H1 (cell line): ENCODE measurements at regions not wholly inside any gene's neighbourhood (a gene's known extent, or its start where the extent isn't known, plus 50 kb on each side); places are given as distances from the start of the nearest gene placed in this dataset.

Source experiments
- CTCF ChIA-PET: fragments of 300-600 bp; sonication (Branson Sonifier 250); formaldehyde crosslinking; loops from one replicate; lab custom pipeline; 2021; ENCODE audit not compliant: partially characterized antibody; lab: Charles Lee
- POLR2A ChIA-PET: fragments of 300-600 bp; sonication (Branson Sonifier 250); formaldehyde crosslinking; loops from one replicate; lab custom pipeline; 2021; ENCODE audit warnings: inconsistent platforms; ENCODE audit not compliant: partially characterized antibody; lab: Charles Lee
- DNase-seq, 2 experiments: peaks; one replicate each; pipeline versions ENCODE4 v3.0.0 to v3.0.0-alpha.2; 2010 to 2022; ENCODE audit warnings: low spot score in 2 of 2, low read depth in 1 of 2, mixed read lengths in 1 of 2
- FAIRE-seq: peaks from 2 replicates; lab custom pipeline; 2011; peaks lifted over from hg19 to GRCh38; lab: Jason Lieb, UNC
- H2AFZ ChIP-seq: 2 replicates; pipeline ENCODE4 v1.8.1; 2012; ENCODE audit warnings: low read length, inconsistent platforms
- H2AK5ac ChIP-seq: 2 replicates; pipeline ENCODE4 v1.6.1; 2013; ENCODE audit warnings: low read depth, low read length
- H2BK120ac ChIP-seq: replicated peaks from 2 replicates; pipeline ENCODE3; 2013; ENCODE audit warnings: low read depth, low read length, inconsistent platforms
- H2BK12ac ChIP-seq: 2 replicates; pipeline ENCODE4 v1.6.1; 2013; ENCODE audit warnings: low read depth, low read length
- H2BK15ac ChIP-seq: 2 replicates; pipeline ENCODE4 v1.6.1; 2013; ENCODE audit warnings: low read length
- H2BK20ac ChIP-seq: 2 replicates; pipeline ENCODE4 v1.6.1; 2013; ENCODE audit warnings: low read length
- H2BK5ac ChIP-seq: 2 replicates; pipeline ENCODE4 v1.6.1; 2013; ENCODE audit warnings: low read depth, low read length
- H3K14ac ChIP-seq: 2 replicates; pipeline ENCODE4 v1.6.1; 2013; ENCODE audit warnings: inconsistent platforms; ENCODE audit not compliant: insufficient read length
- H3K18ac ChIP-seq: 2 replicates; pipeline ENCODE4 v1.6.1; 2013; ENCODE audit warnings: low read length; ENCODE audit errors: extremely low read depth
- H3K23ac ChIP-seq: 2 replicates; pipeline ENCODE4 v1.6.1; 2013; ENCODE audit warnings: inconsistent platforms; ENCODE audit not compliant: insufficient read length
- H3K23me2 ChIP-seq: 2 replicates; pipeline ENCODE4 v1.6.1; 2013; ENCODE audit warnings: low read depth, low read length
- H3K27ac ChIP-seq: 2 replicates; pipeline ENCODE4 v1.6.1; 2011; ENCODE audit warnings: low read depth, low read length, inconsistent platforms
- H3K27me3 ChIP-seq, 4 experiments: replicated peaks in 1 of 4; 1 replicate in 1 of 4; 2 replicates in 3 of 4; pipeline versions ENCODE4 v1.6.1 to v1.8.1; 2011 to 2013; ENCODE audit warnings: low read length in 3 of 4, mild to moderate bottlenecking in 3 of 4, inconsistent platforms in 2 of 4, mixed read lengths in 2 of 4, moderate library complexity in 1 of 4; ENCODE audit not compliant: control insufficient read depth in 3 of 4, insufficient read depth in 3 of 4; ENCODE audit errors: extremely low read depth in 1 of 4
- H3K36me3 ChIP-seq, 4 experiments: 2 replicates each; pipeline versions ENCODE4 v1.6.1 to v1.8.1; 2011 to 2013; ENCODE audit warnings: mild to moderate bottlenecking in 4 of 4, low read length in 3 of 4, moderate library complexity in 2 of 4, control low read depth in 1 of 4, inconsistent platforms in 1 of 4; ENCODE audit not compliant: insufficient read depth in 4 of 4, control insufficient read depth in 2 of 4
- H3K4ac ChIP-seq: replicated peaks from 2 replicates; pipeline ENCODE3; 2013; ENCODE audit warnings: low read length, low read depth, mixed read lengths, inconsistent platforms; ENCODE audit not compliant: insufficient read length
- H3K4me1 ChIP-seq, 4 experiments: replicated peaks in 1 of 4; 1 replicate in 1 of 4; 2 replicates in 3 of 4; pipeline versions ENCODE4 v1.6.1 to v1.8.1; 2011 to 2013; ENCODE audit warnings: low read length in 3 of 4, inconsistent platforms in 2 of 4, mixed read lengths in 1 of 4; ENCODE audit not compliant: insufficient read depth in 4 of 4, control insufficient read depth in 3 of 4
- H3K4me2 ChIP-seq, 2 experiments: 2 replicates each; pipeline versions ENCODE4 v1.6.1 to v1.8.1; 2011 to 2013; ENCODE audit warnings: low read depth in 2 of 2, low read length in 2 of 2, control low read depth in 1 of 2, inconsistent platforms in 1 of 2, mild to moderate bottlenecking in 1 of 2; ENCODE audit not compliant: insufficient read depth in 1 of 2
- H3K4me3 ChIP-seq, 4 experiments: fragments of 200-600, 300-600 bp in 1 of 4; sonication (generic), shearing (Covaris generic), sonication (Bioruptor Twin) in 1 of 4; 2 replicates each; pipeline versions ENCODE4 v1.5.1 to v1.8.1; 2011 to 2016; ENCODE audit warnings: low read length in 4 of 4, low read depth in 3 of 4, control low read depth in 2 of 4, inconsistent platforms in 2 of 4, mild to moderate bottlenecking in 2 of 4, mixed read lengths in 1 of 4, moderate library complexity in 1 of 4; ENCODE audit not compliant: insufficient read depth in 2 of 4; ENCODE audit errors: extremely low read depth in 1 of 4
- H3K56ac ChIP-seq: replicated peaks from 2 replicates; pipeline ENCODE3; 2013; ENCODE audit warnings: low read depth, mild to moderate bottlenecking, mixed read lengths, low read length, inconsistent platforms; ENCODE audit not compliant: insufficient read length
- H3K79me1 ChIP-seq: 2 replicates; pipeline ENCODE4 v1.6.1; 2013; ENCODE audit warnings: low read depth, low read length, control low read depth
- H3K79me2 ChIP-seq, 2 experiments: 2 replicates each; pipeline versions ENCODE4 v1.6.1 to v1.8.1; 2012 to 2013; ENCODE audit warnings: low read length in 2 of 2, mild to moderate bottlenecking in 2 of 2, inconsistent platforms in 1 of 2; ENCODE audit not compliant: insufficient read depth in 2 of 2, control insufficient read depth in 1 of 2
- H3K9ac ChIP-seq, 4 experiments: replicated peaks in 1 of 4; 1 replicate in 1 of 4; 2 replicates in 3 of 4; pipeline versions ENCODE4 v1.6.1 to v1.8.1; 2011 to 2013; ENCODE audit warnings: low read depth in 3 of 4, low read length in 3 of 4, control low read depth in 2 of 4, mild to moderate bottlenecking in 2 of 4, moderate library complexity in 2 of 4, inconsistent platforms in 1 of 4; ENCODE audit errors: extremely low read depth in 1 of 4
- H3K9me3 ChIP-seq, 2 experiments: 2 replicates each; pipeline versions ENCODE4 v1.6.1 to v1.8.1; 2012 to 2013; ENCODE audit warnings: mild to moderate bottlenecking in 2 of 2, moderate library complexity in 2 of 2, control low read depth in 1 of 2, inconsistent platforms in 1 of 2, low read depth in 1 of 2, low read length in 1 of 2, mixed read lengths in 1 of 2; ENCODE audit not compliant: insufficient read depth in 2 of 2
- H4K20me1 ChIP-seq, 2 experiments: replicated peaks in 1 of 2; 2 replicates each; pipeline versions ENCODE3 to v1.8.1; 2011 to 2013; ENCODE audit warnings: inconsistent platforms in 2 of 2, low read length in 2 of 2, mild to moderate bottlenecking in 1 of 2; ENCODE audit not compliant: insufficient read depth in 2 of 2, control insufficient read depth in 1 of 2
- H4K5ac ChIP-seq: 2 replicates; pipeline ENCODE4 v1.6.1; 2013; ENCODE audit warnings: low read length, low read depth, mixed read lengths, inconsistent platforms; ENCODE audit not compliant: insufficient read length
- H4K8ac ChIP-seq: 2 replicates; pipeline ENCODE4 v1.8.0; 2013; ENCODE audit warnings: mild to moderate bottlenecking, moderate library complexity, low read length, inconsistent platforms; ENCODE audit not compliant: insufficient read depth; ENCODE audit errors: extremely low read depth
- H4K91ac ChIP-seq: replicated peaks from 2 replicates; pipeline ENCODE3; 2013; ENCODE audit warnings: low read length, mixed read lengths, inconsistent platforms; ENCODE audit not compliant: insufficient read length
- BACH1 ChIP-seq: IDR thresholded peaks from 2 replicates; pipeline ENCODE4 v1.6.1; 2012; ENCODE audit warnings: low read length, improper control_type of control experiment
- CBX8 ChIP-seq: fragments of 300-800, 300-1000 bp; sonication (generic); IDR thresholded peaks from 2 replicates; pipeline ENCODE4 v1.7.1; 2016; ENCODE audit warnings: low read depth, low read length, borderline replicate concordance
- CHD1 ChIP-seq: IDR thresholded peaks from 2 replicates; pipeline ENCODE4 v1.6.1; 2012; ENCODE audit warnings: low read depth, low read length, improper control_type of control experiment
- CHD2 ChIP-seq: IDR thresholded peaks from 2 replicates; pipeline ENCODE4 v1.6.1; 2012; ENCODE audit warnings: low read length, improper control_type of control experiment
- EGR1 ChIP-seq: IDR thresholded peaks from 2 replicates; pipeline ENCODE4 v1.6.1; 2011; ENCODE audit warnings: low read depth, low read length, borderline replicate concordance
- GABPA ChIP-seq: IDR thresholded peaks from 2 replicates; pipeline ENCODE4 v1.6.1; 2011; ENCODE audit warnings: mild to moderate bottlenecking, low read length, moderate library complexity, borderline replicate concordance; ENCODE audit not compliant: insufficient read depth
- MAFK ChIP-seq: IDR thresholded peaks from 2 replicates; pipeline ENCODE4 v1.6.1; 2012; ENCODE audit warnings: low read depth, mild to moderate bottlenecking, improper control_type of control experiment, low read length
- PHF8 ChIP-seq: fragments of 200-600 bp; sonication (generic); conservative IDR thresholded peaks from 2 replicates; pipeline ENCODE4 v1.7.1; 2012; ENCODE audit warnings: low read depth, mild to moderate bottlenecking, inconsistent platforms, low read length, moderate library complexity
- RNF2 ChIP-seq: fragments of 200-900, 300-1000 bp; sonication (generic); IDR thresholded peaks from 2 replicates; pipeline ENCODE4 v1.7.1; 2016; ENCODE audit warnings: borderline replicate concordance, low read depth, mild to moderate bottlenecking, antibody characterized with exemption, low read length; ENCODE audit not compliant: poor library complexity, severe bottlenecking; ENCODE audit errors: missing control alignments
- RXRA ChIP-seq: IDR thresholded peaks from 2 replicates; pipeline ENCODE4 v1.6.1; 2011; ENCODE audit warnings: low read depth, mild to moderate bottlenecking, low read length, moderate library complexity; ENCODE audit not compliant: insufficient read depth
- SAP30 ChIP-seq: fragments of 300-600 bp; sonication (generic); IDR thresholded peaks from 2 replicates; pipeline ENCODE4 v1.7.1; 2012; ENCODE audit warnings: low read length, moderate library complexity, mild to moderate bottlenecking, inconsistent platforms; ENCODE audit not compliant: insufficient read depth, insufficient replicate concordance
- SIN3A ChIP-seq, 2 experiments: IDR thresholded peaks in 1 of 2; conservative IDR thresholded peaks in 1 of 2; 2 replicates each; pipeline ENCODE4 v1.6.1; 2011 to 2012; ENCODE audit warnings: low read length in 2 of 2, improper control_type of control experiment in 1 of 2, low read depth in 1 of 2, mild to moderate bottlenecking in 1 of 2
- SP1 ChIP-seq: IDR thresholded peaks from 2 replicates; pipeline ENCODE4 v1.6.1; 2011; ENCODE audit warnings: low read depth, low read length
- TBP ChIP-seq: IDR thresholded peaks from 2 replicates; pipeline ENCODE4 v1.6.1; 2011; ENCODE audit warnings: low read depth, low read length, improper control_type of control experiment
- WGBS, 2 experiments: shearing (Covaris generic) in 1 of 2; methylation state at CpG; one replicate each; pipeline versions ENCODE4 v1.1.6 to v1.1.7; 2013 to 2015; ENCODE audit warnings: low lambda C conversion rate in 2 of 2, mixed read lengths in 2 of 2, inconsistent platforms in 1 of 2, low coverage in 1 of 2, missing lambda C conversion rate in 1 of 2; ENCODE audit not compliant: insufficient replicate concordance in 2 of 2, insufficient coverage in 1 of 2, insufficient read length in 1 of 2; ENCODE audit errors: extremely low coverage in 1 of 2, missing lambda C conversion rate in 1 of 2; 5-methylcytosine and 5-hydroxymethylcytosine counted together

- no peaks in the 10 kb centered on the region for H3K79me2 ChIP-seq
- no peaks in the 10 kb centered on the region for H3K27me3 ChIP-seq
- no peaks in the 10 kb centered on the region for H3K4me1 ChIP-seq
- H4K91ac ChIP-seq: no peak overlapping the region
- no peak overlapping the region for H2BK20ac ChIP-seq
- no peak overlapping the region for H3K14ac ChIP-seq
- no peaks in the 10 kb centered on the region; a peak in 1 of 8 replicates for H3K36me3 ChIP-seq
- H3K27ac ChIP-seq: no peak overlapping the region
- no peak overlapping the region for H2BK5ac ChIP-seq
- H3K9ac ChIP-seq: no peak overlapping the region
- H3K56ac ChIP-seq: no peak overlapping the region
- peaks cover 65 to 99% of the 10 kb centered on the region in 2 experiments for H3K9me3 ChIP-seq
- no peak overlapping the region for H3K4me3 ChIP-seq
- no peak overlapping the region for H3K4me2 ChIP-seq
- no peak overlapping the region for H2AFZ ChIP-seq
- no peak overlapping the region for H3K23ac ChIP-seq
- no peaks in the 10 kb centered on the region for H3K79me1 ChIP-seq
- CTCF ChIA-PET: no interaction called here
- H3K23me2 ChIP-seq: peaks cover 2% of the 10 kb centered on the region; the same call in 1 of the 2 replicates
- H2BK120ac ChIP-seq: no peak overlapping the region
- no peak overlapping the region for H2BK15ac ChIP-seq
- H4K8ac ChIP-seq: no peak overlapping the region
- H2BK12ac ChIP-seq: no peak overlapping the region
- POLR2A ChIA-PET: no interaction called here
- H4K5ac ChIP-seq: no peak overlapping the region
- 62% methylated on average over 5 of the region's 5 CpGs; no CpG with 5 or more reads in 1 of the 2 experiments for WGBS, 2 experiments
- H3K18ac ChIP-seq: no peak overlapping the region
- no peaks in the 10 kb centered on the region for H4K20me1 ChIP-seq
- FAIRE-seq (no peak), DNase-seq (no peak)
- H3K4ac ChIP-seq: no peak overlapping the region
- no peak overlapping the region for H2AK5ac ChIP-seq
- TF ChIP-seq GABPA (no peak), PHF8 (no peak), EGR1 (no peak), CHD2 (no peak), BACH1 (no peak), CHD1 (no peak), SAP30 (no peak), TBP (no peak), RNF2 (no peak), RXRA (no peak), CBX8 (no peak), SP1 (no peak), MAFK (no peak), SIN3A (conservative IDR thresholded peaks at IDR 0.05 in 1 of 2, IDR thresholded peaks at IDR 0.05 in 1 of 2; ENCODE audit: low read depth in 1 of 2, low read length in 2 of 2) (no peak)
Observed at GRCh38 chr16:35743101-35743692, 2283.8 kb downstream of the TP53TG3F start.
